Stimulated activated CD4-positive, alpha-beta T cell treated with anti-CD3 and anti-CD28 coated beads, TNF-alpha, amount 100 ng/mL, for 1 hour (primary cell): ENCODE measurements at regions not wholly inside any gene's neighbourhood (a gene's known extent, or its start where the extent isn't known, plus 50 kb on each side); places are given as distances from the start of the nearest gene placed in this dataset.

ENCODE experiments used
- DNase-seq, 3 donors: peaks; one replicate each; pipeline ENCODE4 v3.0.0-alpha.2; 2020; ENCODE audit warnings: low read depth in 3 of 3, low spot score in 1 of 3

DNA sequence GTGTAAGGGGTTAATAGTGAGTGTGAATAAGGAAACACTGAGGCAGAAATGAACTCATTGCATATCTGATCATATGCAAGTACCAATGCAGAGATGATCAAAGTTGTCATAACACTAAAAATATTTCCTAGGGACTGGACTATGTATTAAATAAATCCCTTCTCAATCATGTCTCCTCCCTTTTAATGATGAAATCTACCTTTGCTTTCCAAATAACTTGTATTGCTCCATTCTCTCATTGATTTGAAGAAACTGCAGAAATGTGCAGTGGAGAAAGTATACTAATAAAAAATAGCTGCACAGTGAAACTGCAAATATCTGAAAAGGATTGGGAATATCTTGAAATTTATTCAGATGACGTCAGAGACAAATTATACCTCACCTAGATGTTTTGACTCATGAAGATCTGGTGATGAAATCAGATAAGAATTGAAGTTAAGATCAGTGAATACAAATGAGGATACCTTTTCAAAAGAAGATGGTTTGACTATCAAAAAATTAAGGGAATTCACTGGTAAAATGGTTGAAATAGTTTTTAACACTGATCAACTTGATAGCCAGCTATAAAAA lies 1264.9 kb upstream of the USP15 start:
- DNase-seq: no peak

DNA sequence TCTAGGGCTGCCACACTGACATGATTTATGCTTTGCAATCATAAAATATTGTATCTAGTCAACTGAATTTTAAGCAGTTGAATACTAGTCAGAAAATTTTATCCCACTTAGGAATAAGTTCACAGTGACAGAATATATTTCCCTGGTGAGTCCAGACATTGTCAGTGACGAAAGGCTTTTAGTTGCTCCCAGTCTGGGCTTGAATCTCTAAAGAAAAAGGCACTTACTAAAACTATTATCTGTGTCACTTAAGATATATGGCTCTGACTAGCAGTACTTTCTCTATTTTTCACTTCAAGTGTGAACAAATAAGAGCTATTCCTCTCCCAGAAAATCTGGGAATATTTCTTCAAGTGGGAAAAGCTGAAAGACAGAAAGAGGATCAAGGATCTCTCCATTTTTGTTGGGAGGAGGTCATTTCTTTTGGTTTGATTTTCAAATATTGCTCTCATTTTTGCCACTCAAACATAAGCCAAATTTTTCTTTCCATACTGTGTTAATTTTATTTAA lies 1262.3 kb upstream of the USP15 start:
- DNase-seq: no peak

DNA sequence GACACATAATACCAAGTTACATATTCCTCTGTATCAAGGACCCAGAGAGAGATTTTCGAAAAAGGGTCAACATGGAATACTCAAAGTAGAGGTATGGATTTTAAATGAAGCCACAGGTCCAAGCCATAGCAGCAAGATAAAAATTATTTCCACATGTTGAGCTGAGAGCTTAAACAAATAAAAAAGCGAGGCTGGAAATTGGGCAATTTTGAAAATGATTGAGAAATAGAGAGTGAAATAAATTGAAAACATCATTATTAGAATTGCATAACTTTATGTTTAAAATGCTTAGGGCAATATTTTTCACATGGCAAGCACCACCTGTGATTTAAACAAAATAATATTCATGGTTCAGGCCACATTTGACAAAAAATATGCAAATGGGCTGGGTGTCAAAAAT lies 1251.0 kb upstream of the USP15 start:
- no peak for DNase-seq

DNA sequence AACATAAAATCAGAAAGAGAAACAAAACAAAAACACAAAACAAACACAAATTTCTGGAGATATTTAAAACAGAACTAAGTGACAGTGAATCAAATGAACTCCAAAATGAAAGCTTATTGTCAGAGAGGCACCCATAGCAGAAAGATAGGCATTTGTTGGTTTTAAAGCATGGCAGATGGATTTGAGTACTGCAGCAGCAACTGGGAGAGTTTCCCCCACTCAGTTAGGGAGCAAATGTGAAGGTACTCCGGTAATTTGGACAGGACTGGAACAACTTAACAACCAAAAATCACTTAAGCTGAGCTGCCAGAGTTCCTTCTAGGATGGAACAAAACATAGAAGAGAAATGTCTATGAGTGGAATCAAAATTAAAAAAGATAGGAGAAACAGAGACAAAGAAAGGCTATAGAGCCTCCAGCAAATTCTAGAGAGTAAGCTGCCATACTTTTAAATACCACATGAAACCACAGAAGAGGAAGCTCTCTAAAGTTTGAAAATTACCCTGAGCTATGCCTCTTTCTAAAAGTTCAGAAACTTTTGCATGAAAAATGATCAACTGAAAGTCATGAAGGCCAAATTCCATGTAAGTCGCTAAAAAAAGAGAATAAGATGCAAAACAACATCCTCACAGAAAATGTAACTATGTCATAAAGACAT lies 1248.3 kb upstream of the USP15 start:
- DNase-seq: no peak

DNA sequence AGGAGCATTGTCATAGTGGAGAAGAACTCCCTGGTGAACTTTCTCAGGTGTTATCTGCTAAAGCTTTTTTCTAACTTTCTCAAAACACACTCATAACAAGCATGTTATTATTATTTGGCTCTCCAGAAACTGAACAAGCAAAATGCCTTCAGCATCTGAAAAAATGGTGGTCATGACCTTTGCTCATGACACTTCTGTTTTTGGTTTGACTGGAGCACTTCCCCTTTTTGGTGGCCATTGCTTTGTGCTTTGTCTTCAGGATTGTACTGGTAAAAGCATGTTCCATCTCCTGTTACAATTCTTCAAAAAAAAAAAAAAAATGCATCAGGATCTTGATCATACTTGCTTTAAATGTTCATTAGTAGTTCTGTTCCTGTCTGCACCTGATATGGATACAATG lies 1241.6 kb upstream of the USP15 start:
- DNase-seq: no peak

DNA sequence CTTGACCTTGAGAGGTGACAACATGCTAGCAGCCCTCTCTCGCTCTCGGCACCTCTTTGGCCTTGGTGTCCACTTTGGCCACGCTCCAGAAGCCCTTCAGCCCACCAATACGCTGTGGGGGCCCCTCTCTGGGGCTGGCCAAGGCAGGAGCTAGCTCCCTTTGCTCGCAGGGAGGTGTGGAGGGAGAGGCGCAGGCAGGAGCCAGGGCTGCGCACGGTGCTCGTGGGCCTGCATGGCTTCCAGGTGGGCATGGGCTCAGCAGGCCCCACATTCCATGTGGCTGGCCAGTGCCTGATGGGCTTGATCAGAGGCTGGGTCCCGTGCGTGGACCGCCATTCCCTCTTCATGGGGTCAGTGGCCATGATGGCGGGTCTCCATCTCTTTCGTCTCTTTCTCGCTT lies 1237.0 kb upstream of the USP15 start:
- DNase-seq: no peak

DNA sequence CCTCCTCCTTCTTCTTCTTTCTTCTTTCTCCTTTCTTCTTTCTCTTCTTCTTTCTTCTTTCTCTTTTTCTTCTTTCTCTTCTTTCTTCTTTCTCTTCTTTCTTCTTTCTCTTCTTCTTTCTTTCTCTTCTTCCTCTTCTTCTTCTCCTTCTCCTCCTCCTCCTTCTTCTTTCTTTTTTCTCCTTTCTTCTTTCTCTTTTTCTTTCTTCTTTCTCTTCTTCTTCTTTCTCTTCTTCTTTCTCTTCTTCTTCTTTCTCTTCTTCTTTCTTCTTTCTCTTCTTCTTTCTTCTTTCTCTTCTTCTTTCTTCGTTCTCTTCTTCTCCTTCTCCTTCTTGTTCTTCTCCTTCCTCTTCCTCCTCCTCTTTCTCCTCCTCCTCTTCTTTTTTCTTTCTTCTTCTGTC lies 1230.7 kb upstream of the USP15 start:
- no peak for DNase-seq

DNA sequence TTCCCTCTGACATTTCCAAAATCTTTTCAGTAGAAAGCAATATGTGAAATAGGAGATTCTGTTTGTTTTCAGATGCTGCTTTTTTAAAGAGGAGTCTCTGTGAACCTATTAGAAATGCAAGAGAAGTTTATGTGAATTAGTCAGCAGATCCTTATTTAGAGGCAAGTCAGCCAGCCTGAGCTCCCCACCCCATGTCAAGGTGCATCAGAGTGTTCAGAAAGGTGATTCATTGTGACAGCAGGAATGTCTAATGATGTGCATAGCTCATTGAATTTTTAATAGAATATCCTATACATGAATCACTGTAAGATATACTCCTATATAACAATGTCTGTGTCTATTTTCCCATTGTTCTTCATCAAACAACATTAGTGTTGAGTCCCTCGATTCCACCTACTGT lies 1222.4 kb upstream of the USP15 start:
- no peak for DNase-seq

DNA sequence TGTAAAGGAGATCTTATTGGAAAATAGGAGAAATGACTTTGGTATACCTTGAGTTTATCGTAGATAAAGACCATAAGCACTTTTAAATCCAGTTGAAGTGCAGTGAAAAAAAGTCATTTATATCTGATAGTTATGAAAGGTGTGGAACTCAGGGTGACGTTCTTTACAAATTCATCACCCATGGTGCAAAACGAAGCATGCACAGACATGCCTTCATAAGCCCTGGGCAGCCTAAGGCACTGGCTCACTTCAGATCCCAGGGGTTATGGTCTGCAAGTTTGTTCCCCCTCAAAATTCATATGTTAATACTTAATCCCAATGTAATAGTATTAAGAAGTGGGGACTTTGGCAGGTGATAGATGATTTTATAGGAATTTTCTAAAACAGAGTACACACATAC lies 1216.4 kb upstream of the USP15 start:
- DNase-seq: no peak

DNA sequence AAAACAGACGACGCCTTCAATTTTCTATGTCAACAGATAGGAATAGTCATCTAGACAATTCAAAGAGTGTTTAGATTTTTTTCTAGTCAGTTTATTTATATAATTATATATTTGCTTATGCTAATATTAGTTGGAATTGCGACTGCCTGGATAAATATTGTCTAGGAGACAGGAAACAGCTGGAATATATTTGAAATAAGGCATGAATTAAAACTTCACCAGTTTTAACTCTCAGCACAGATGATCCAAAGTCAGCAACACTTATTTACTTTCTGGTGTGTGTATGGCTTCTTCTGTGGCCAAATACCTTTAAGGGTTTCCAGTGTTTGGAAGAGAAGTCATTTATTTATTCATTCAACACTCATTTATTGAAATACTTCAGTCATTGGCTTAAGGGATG lies 1215.4 kb upstream of the USP15 start:
- DNase-seq: no peak

DNA sequence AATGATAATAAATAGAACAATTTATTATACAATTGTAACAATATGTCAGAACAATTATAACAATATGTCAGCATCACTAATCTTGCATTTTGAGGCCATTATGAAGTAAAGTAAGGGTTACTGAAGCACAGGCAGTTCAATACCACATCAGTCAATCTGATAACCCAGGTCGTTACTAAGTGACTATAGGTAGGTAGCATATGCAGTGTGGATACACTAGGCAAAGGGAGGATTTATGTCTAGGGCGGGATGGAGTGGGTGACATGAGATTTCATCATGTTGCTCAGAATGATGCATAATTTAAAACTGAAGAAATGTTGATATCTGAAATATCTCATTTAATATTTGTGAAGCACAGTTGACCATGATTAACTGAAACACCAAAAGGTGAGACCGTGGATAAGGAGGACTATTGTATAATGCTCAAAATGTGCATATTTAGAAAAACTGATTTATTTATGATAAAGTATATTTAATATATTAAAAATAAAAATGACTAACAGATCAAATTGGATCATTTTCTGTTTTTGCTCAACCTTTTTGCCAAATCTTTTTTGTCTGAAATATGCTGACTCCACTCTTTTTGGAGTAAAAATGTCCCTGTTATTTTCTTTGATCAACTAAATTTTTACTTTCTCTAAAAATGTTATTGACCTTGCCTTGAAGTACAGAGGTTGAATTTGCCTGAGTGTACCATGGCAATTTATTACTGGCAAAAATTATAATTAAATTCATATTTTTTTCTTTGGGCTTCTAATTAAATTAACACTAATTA lies 1189.4 kb upstream of the USP15 start:
- DNase-seq: no peak

DNA sequence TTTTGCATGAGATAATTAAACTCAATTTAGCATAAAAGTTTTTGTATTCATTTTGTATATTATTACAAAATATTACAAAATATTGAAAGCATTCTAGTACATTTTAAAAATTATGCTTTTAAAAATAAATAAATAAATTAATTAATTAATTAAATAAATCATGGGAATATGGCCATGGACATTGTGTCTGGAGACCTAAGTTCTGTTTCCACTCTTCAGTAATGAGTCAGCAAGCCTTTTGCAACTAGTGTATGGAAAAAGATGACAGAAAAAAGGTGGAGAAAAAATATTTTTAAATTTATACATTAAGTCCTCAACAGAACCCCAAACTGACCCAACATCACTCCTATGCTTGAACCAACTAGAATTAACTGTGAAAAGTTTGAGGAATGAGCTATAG lies 1187.5 kb upstream of the USP15 start:
- no peak for DNase-seq

DNA sequence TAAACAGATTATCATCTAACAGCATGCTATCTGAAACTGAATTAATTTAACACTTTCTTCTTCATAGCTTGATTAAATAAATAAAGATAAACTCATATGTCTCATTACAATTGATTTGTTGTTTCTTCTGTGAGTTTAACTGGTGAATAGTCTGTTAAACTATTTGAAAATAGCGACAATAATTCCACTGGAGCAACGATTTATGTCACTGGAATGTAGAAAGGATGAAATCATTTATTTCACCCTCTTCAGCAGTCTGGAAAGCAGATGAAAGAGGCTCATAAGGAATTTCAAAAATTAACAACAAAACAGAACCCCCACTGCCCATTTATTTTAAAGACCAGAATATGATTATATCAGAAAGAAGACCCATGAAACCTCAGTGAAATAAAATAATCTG lies 1165.1 kb upstream of the USP15 start:
- no peak for DNase-seq

DNA sequence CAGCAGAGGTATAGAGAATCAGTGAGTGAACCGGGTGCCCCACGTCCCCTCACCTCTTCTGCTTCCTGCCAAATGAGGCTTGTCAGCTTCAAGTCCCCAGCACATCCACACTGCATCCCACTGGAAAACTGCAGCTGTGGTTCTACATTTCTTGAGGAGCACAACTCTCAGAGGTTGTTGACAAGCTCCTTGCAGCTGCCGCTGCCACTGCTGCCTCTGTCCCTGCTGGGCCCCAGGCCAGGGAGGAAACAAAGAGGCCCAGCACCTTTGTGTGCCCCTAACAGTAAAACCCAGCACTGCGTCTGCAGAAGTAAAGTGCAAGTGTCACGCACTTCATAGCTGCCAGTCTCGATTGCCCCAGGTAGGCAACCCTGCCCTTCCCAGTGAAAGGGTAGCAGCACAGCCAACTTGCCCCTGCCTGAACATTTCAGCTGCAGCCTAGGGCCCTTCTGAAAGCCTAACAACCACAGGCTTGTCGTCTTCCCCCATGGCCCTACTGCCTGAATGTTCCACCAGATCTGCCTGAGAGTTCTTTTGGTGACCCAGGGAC lies 1162.1 kb upstream of the USP15 start:
- DNase-seq: no peak

DNA sequence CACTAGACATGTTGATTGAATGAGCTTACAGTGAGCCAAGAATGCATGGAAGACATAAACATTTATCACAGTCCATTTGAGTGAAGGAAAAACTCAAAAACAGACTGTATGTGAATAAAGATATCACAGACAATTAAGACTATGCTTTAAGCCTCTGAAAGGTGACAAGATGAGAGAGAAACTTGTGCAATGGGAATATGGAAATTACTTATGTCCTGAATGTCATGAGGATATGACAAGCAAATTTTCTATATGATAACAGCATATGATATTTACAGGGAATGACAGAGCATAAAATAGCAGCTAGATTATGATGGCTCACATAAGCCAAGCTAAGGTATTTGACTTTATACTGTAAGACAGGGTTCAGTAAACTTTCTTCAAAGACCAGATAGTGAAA lies 1153.1 kb upstream of the USP15 start:
- DNase-seq: no peak

DNA sequence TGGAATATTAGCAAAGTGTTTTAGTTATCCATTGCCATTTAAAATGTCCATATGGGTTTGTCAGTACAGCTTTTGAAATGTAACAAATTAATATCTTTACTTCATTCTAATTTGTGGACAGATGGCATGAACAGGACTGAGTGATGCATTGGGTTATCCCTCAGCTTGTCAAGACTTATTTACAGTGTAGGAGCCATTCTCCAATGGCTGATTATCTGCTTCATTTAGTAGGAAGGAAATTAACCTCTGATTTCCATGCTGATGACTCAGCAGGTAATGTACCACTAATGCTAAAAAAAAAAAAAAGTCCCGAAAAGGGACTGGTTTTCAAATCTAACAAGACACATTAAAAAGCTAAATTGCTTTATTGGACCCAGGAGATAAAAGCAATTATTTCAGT lies 1149.0 kb upstream of the USP15 start:
- DNase-seq: no peak

DNA sequence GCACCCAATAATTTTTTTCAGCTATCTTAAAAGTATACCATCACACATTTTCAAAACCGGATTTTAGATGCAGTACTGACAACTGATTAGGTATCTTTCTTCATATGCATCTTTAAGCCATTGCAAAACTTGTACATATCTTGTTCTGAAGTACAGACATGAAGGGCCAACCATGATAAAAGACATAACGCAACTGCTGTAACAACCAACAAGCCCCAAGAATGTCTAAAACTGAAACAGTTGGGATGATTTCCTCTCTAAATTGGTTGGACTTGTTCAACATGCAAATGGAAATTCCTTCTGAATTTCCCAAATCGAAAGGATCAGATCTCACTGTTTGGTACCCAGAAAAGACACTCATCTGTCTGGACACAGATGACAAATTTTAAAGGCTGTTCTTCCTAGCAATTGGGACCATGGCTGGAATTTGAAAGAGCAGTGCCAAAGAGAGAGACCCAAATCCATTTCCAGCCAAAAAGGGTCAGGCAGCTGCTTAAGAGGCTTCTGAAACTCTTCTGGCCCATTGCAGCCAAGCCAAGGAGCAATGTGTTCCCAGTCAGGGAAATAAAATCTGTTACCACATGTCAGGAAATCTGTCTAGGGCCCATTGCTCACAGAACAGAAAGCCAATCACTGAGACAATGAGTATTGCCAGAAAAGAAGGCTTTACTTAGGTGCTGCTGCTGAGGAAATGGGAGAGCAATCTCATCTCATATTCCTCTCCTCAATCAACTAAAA lies 1122.4 kb upstream of the USP15 start:
- no peak for DNase-seq

DNA sequence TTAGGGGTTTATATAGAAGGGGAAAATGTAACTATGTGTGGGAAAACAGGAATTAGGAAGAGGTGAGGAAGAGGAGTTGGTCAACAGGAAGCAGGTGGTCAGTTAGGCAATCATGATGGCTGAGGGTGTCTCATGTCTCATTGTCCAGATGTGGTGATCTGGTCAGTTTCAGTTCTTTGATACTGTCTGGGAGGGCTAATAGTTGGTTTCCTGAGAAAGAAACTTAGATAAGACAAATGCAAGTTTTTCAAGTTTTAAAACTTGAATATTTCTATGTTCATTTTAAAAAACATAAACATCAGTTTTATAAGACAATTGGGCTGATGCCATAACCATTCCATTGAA lies 1121.8 kb upstream of the USP15 start:
- DNase-seq: no peak

DNA sequence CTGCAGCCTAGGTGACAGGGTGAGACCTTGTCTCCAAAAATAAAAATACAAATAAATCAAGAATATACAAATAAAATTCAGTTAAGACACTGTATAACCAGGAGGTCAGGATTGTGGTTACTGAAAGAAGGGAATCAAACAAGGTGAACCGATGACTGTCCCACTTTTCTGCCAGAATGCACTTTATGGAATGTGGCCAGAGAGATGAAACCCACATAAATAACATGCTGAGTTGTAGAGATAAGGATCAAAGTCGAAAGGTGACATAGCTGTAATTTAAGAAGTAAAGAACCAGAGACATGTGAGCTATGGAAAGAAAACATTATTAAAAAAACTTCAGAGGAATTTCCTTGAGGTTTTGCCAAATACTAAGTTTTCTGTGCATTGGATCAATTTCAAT lies 1098.2 kb upstream of the USP15 start:
- DNase-seq: no peak

DNA sequence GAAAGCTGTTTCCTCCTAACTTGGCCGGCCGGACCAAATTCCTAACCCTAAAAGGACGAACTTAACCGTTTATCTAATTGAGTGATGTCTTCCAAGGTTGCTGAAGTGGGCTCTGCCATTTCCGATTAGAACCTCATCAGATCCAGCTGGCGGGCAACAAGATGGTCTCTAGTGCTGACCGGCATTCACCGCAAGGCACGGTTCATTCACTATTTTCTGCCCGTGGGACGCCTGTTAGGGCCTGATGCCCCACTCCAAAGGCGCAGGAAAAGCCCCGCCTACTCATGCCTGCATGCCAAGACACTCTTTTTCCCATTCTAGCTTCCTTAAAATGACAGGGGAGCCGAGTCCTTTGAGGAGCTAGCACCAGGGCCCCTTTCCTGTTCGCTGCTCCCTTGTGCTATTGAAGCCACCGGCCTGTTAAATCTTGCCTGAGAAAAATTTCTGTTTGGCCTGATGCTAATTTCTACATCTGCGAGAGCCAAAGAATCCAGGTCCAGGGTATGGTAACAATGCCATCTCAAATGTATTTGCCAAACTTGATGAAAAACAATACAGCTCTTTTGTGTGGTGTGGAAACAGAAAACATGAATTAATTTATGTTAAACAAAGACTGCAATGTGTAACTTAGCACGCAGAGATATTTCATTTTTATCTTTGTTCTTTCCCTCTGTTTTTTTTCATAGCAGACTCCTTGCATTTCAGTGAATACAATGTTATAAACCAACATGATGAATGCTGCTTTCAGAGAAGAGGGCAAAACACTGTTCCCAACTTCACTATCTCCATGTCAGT lies 1071.2 kb upstream of the USP15 start:
- DNase-seq: no peak

DNA sequence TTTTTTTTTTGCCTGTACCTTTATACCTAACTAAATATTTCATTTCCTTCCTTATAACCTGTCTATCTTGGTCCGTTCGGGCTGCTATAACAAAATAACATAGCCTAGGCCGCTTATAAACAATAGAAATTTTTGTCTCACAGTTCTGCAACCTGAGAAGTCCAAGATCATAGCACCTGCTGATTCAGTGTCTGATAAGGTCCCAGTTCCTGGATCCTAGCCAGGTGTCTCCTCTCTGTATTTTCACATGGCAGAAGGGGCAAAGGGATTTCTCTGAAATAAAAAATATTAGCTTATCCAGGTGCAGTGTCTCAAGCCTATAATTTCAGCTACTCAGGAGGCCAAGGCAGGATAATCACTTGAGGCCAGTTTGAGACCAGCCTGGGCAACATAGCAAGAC lies 1046.6 kb upstream of the USP15 start:
- no peak for DNase-seq
